Neuronal stem cell (in vitro differentiated cells): ENCODE measurements at regions not wholly inside any gene's neighbourhood (a gene's known extent, or its start where the extent isn't known, plus 50 kb on each side); places are given as distances from the start of the nearest gene placed in this dataset.
A peak's percentile ranks its signal among the peaks of the same experiment; 100 is the strongest.

Source experiments
- DNase-seq: peaks from one replicate; pipeline ENCODE4 v3.0.0-alpha.2; 2013; ENCODE audit warnings: low spot score
- H2AFZ ChIP-seq: one replicate; pipeline ENCODE4 v1.6.1; 2013; ENCODE audit warnings: mild to moderate bottlenecking, low read length, inconsistent platforms
- H2AK5ac ChIP-seq: 2 replicates; pipeline ENCODE4 v1.6.1; 2013; ENCODE audit warnings: low read depth, mild to moderate bottlenecking, inconsistent platforms, low read length, moderate library complexity, mixed read lengths
- H2BK120ac ChIP-seq: 2 replicates; pipeline ENCODE4 v1.6.1; 2013; ENCODE audit warnings: low read depth, mild to moderate bottlenecking, inconsistent platforms, low read length, moderate library complexity, mixed read lengths
- H2BK12ac ChIP-seq: one replicate; pipeline ENCODE4 v1.6.1; 2013; ENCODE audit warnings: low read length, inconsistent platforms
- H2BK15ac ChIP-seq: 2 replicates; pipeline ENCODE4 v1.6.1; 2013; ENCODE audit warnings: mild to moderate bottlenecking, low read length, inconsistent platforms, mixed read lengths
- H2BK5ac ChIP-seq: one replicate; pipeline ENCODE4 v1.6.1; 2013; ENCODE audit warnings: inconsistent platforms, mild to moderate bottlenecking, low read length, moderate library complexity
- H3K14ac ChIP-seq: one replicate; pipeline ENCODE4 v1.6.1; 2013; ENCODE audit warnings: low read length, inconsistent platforms
- H3K18ac ChIP-seq: 2 replicates; pipeline ENCODE4 v1.6.1; 2013; ENCODE audit warnings: low read length, inconsistent platforms
- H3K23ac ChIP-seq: 2 replicates; pipeline ENCODE4 v1.6.1; 2013; ENCODE audit warnings: low read depth, mild to moderate bottlenecking, mixed read lengths, low read length, inconsistent platforms; ENCODE audit not compliant: poor library complexity
- H3K27ac ChIP-seq: replicated peaks from 3 replicates; pipeline ENCODE4 v1.5.1; 2013; ENCODE audit warnings: low read length, inconsistent platforms
- H3K27me3 ChIP-seq, 3 experiments: 2 replicates each; pipeline ENCODE4 v1.6.1; 2013; ENCODE audit warnings: low read length in 3 of 3, mild to moderate bottlenecking in 2 of 3, inconsistent platforms in 1 of 3, low read depth in 1 of 3, mixed read lengths in 1 of 3, moderate library complexity in 1 of 3; ENCODE audit not compliant: control insufficient read depth in 3 of 3, insufficient read depth in 3 of 3
- H3K36me3 ChIP-seq, 2 donors: replicated peaks in 1 of 2; 2 replicates each; pipeline ENCODE4 v1.6.1; 2013; ENCODE audit warnings: low read length in 2 of 2; ENCODE audit not compliant: control insufficient read depth in 2 of 2, insufficient read depth in 2 of 2
- H3K4ac ChIP-seq: 2 replicates; pipeline ENCODE4 v1.6.1; 2013; ENCODE audit warnings: inconsistent platforms, mild to moderate bottlenecking, low read length, moderate library complexity
- H3K4me1 ChIP-seq, 2 donors: 1 replicate in 1 of 2; 2 replicates in 1 of 2; pipeline ENCODE4 v1.6.1; 2013; ENCODE audit warnings: low read length in 2 of 2, low read depth in 1 of 2; ENCODE audit not compliant: control insufficient read depth in 2 of 2, insufficient read depth in 1 of 2
- H3K4me2 ChIP-seq: one replicate; pipeline ENCODE4 v1.6.1; 2013; ENCODE audit warnings: mild to moderate bottlenecking, low read length, inconsistent platforms; ENCODE audit not compliant: insufficient read depth, poor library complexity, severe bottlenecking
- H3K4me3 ChIP-seq, 2 donors: 2 replicates each; pipeline ENCODE4 v1.5.1; 2013; ENCODE audit warnings: low read length in 2 of 2, mild to moderate bottlenecking in 2 of 2, inconsistent platforms in 1 of 2, moderate library complexity in 1 of 2
- H3K79me1 ChIP-seq: one replicate; pipeline ENCODE4 v1.6.1; 2013; ENCODE audit warnings: low read depth, mild to moderate bottlenecking, inconsistent platforms, low read length, moderate library complexity
- H3K9ac ChIP-seq: one replicate; pipeline ENCODE4 v1.6.1; 2013; ENCODE audit warnings: mild to moderate bottlenecking, low read depth, low read length, inconsistent platforms; ENCODE audit not compliant: poor library complexity
- H3K9me3 ChIP-seq, 2 donors: replicated peaks in 1 of 2; 2 replicates each; pipeline versions ENCODE3 to v1.6.1; 2013; ENCODE audit warnings: low read length in 2 of 2, mild to moderate bottlenecking in 2 of 2, inconsistent platforms in 1 of 2, low read depth in 1 of 2, mixed read lengths in 1 of 2, moderate library complexity in 1 of 2; ENCODE audit not compliant: control insufficient read depth in 2 of 2, insufficient read depth in 1 of 2
- H4K8ac ChIP-seq: one replicate; pipeline ENCODE4 v1.6.1; 2013; ENCODE audit warnings: low read depth, mild to moderate bottlenecking, inconsistent platforms, low read length, moderate library complexity
- H4K91ac ChIP-seq: one replicate; pipeline ENCODE4 v1.6.1; 2013; ENCODE audit warnings: low read length, low read depth, mild to moderate bottlenecking, inconsistent platforms; ENCODE audit not compliant: poor library complexity
- WGBS, 2 donors: extraction: QIAGEN DNeasy Blood & Tissue Kit; methylation state at CpG; one replicate each; pipeline ENCODE4 v1.1.7; 2013; ENCODE audit warnings: missing lambda C conversion rate in 2 of 2, mixed read lengths in 1 of 2; ENCODE audit not compliant: insufficient read length in 2 of 2, insufficient replicate concordance in 1 of 2; ENCODE audit errors: extremely low coverage in 2 of 2; 5-methylcytosine and 5-hydroxymethylcytosine counted together

DNA sequence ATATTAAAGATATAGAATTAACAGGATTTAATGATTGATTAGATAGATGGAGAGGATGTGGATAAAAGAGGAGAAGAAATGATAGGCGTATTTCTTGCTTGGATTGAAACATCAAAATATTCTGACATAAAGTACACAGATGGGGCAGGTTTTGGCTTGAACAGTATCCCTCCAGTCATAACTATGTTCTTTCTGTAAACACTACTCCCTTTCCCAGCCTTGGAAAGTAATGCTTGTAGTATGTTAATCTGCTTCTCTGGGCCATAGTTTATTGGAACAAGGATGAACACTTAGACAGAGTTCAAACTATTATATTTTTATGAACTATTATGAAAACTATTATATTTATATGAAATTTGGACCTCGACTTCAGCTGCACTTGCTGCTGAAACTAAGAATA is 419.2 kb downstream of the AASDHPPT start:
- H3K4me1 ChIP-seq, result peaks cover 0 to 5% of the 10 kb centered on the region in 2 donors
- 100% methylated on average over 1 of the region's 2 CpGs; no CpG with 5 or more reads in 1 of the 2 donors for WGBS, 2 donors
- H2BK15ac ChIP-seq, result no peak overlapping the region

DNA sequence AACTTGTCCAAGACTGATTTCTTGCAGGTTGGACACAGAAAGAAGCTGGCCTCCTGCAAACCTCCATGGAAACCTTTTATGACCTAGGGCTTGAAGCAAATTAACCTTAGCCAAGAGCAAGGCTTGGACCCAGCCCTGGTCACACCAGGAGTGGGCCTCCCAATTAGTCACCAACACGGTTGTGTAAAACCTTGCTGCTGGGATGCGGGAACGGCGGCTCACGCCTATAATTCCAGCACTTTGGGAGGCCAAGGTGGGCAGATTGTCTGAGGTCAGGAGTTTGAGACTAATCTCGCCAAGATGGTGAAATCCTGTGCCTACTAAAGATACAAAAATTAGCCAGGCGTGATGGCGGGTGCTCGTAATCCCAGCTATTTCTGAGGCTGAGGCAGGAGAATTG is 419.9 kb downstream of the AASDHPPT start:
- DNase-seq, result no peak
- Histone ChIP-seq H3K9me3 (no peaks in the 10 kb centered on the region), H2AFZ (no peak overlapping the region), H3K4me2 (no peak overlapping the region), H2BK120ac (no peak overlapping the region), H3K9ac (no peak overlapping the region), H3K18ac (no peak overlapping the region), H2BK5ac (no peak overlapping the region), H3K27ac (no peak overlapping the region), H3K4me3 (no peak overlapping the region), H2AK5ac (no peak overlapping the region), H2BK12ac (no peak overlapping the region), H3K4ac (no peak overlapping the region), H3K14ac (no peak overlapping the region), H3K27me3 (no peaks in the 10 kb centered on the region), H4K8ac (no peak overlapping the region), H3K4me1 (peaks cover 0 to 5% of the 10 kb centered on the region in 2 donors), H2BK15ac (no peak overlapping the region), H3K23ac (no peak overlapping the region), H4K91ac (no peak overlapping the region), H3K36me3 (no peaks in the 10 kb centered on the region), H3K79me1 (no peaks in the 10 kb centered on the region)
- no CpG with 5 or more reads among the region's 9 CpGs for WGBS, 2 donors

More for the DNA sequence above, 419.2 kb downstream of the AASDHPPT start:
- no peak overlapping the region for H4K91ac ChIP-seq
- no peak for DNase-seq
- H3K36me3 ChIP-seq, result no peaks in the 10 kb centered on the region
- H2AFZ ChIP-seq, result no peak overlapping the region
- H3K9me3 ChIP-seq, result peaks cover 0 to 4% of the 10 kb centered on the region in 2 donors
- no peak overlapping the region for H3K27ac ChIP-seq
- no peak overlapping the region for H2AK5ac ChIP-seq
- H3K27me3 ChIP-seq, result no peaks in the 10 kb centered on the region
- H2BK5ac ChIP-seq, result no peak overlapping the region
- H3K4me3 ChIP-seq, result no peak overlapping the region
- no peak overlapping the region for H3K14ac ChIP-seq
- no peak overlapping the region for H3K4me2 ChIP-seq
- H3K79me1 ChIP-seq, result no peaks in the 10 kb centered on the region
- no peak overlapping the region for H3K4ac ChIP-seq
- H2BK120ac ChIP-seq, result no peak overlapping the region
- H3K9ac ChIP-seq, result no peak overlapping the region
- H4K8ac ChIP-seq, result no peak overlapping the region
- no peak overlapping the region for H2BK12ac ChIP-seq
- H3K23ac ChIP-seq, result no peak overlapping the region
- no peak overlapping the region for H3K18ac ChIP-seq

GRCh38 chr11:106497822-106498221 is 420.4 kb downstream of the AASDHPPT start:
- no peak overlapping the region for H2BK5ac ChIP-seq
- WGBS, 2 donors, result no CpG with 5 or more reads among the region's 2 CpGs

DNA sequence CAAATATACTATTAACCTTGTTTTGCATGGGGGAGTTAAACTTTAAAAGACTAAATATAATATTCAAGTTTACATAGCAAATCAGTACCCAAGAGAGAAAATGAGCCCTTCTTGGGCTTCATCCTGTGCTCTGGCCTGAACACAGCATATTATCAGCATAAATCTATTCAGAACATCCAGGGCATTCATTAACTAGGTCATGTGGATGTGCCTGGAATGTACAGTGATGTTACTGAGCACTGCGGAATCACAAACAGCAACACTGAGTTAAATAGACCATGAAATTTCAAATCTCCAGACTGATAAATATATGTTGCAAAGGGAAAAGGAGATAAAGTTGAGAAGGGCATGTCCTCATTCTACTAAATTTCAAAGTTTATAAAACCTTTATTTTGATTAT is 426.4 kb downstream of the AASDHPPT start:
- Histone ChIP-seq H3K27me3 (no peaks in the 10 kb centered on the region), H2BK5ac (no peak overlapping the region), H2BK12ac (no peak overlapping the region), H2BK120ac (no peak overlapping the region), H3K23ac (no peak overlapping the region), H4K8ac (no peak overlapping the region), H2AFZ (peak overlapping the region; percentile 18), H3K36me3 (no peaks in the 10 kb centered on the region), H3K4ac (no peak overlapping the region), H3K4me2 (no peak overlapping the region), H3K14ac (no peak overlapping the region), H3K27ac (no peak overlapping the region), H3K18ac (no peak overlapping the region), H3K79me1 (no peaks in the 10 kb centered on the region), H3K4me1 (no peaks in the 10 kb centered on the region), H2BK15ac (no peak overlapping the region), H3K9me3 (no peaks in the 10 kb centered on the region), H3K9ac (no peak overlapping the region), H2AK5ac (no peak overlapping the region), H3K4me3 (no peak overlapping the region), H4K91ac (no peak overlapping the region)
- no peak for DNase-seq
- WGBS, 2 donors, result no CpG with 5 or more reads among the region's 1 CpG

More at GRCh38 chr11:106497822-106498221, 420.4 kb downstream of the AASDHPPT start:
- H4K8ac ChIP-seq, result no peak overlapping the region
- no peak overlapping the region for H3K4me2 ChIP-seq
- no peak for DNase-seq
- H2AFZ ChIP-seq, result no peak overlapping the region
- no peaks in the 10 kb centered on the region for H3K27me3 ChIP-seq
- H3K14ac ChIP-seq, result no peak overlapping the region
- no peak overlapping the region for H2BK120ac ChIP-seq
- no peaks in the 10 kb centered on the region for H3K9me3 ChIP-seq
- H3K23ac ChIP-seq, result no peak overlapping the region
- no peak overlapping the region for H2AK5ac ChIP-seq
- no peak overlapping the region for H3K4ac ChIP-seq
- H3K9ac ChIP-seq, result no peak overlapping the region
- no peak overlapping the region for H2BK12ac ChIP-seq
- no peak overlapping the region for H2BK15ac ChIP-seq
- no peak overlapping the region for H3K27ac ChIP-seq
- no peak overlapping the region for H3K4me3 ChIP-seq
- H3K4me1 ChIP-seq, result peaks cover 0 to 5% of the 10 kb centered on the region in 2 donors
- no peak overlapping the region for H4K91ac ChIP-seq
- H3K18ac ChIP-seq, result no peak overlapping the region
- H3K79me1 ChIP-seq, result no peaks in the 10 kb centered on the region
- H3K36me3 ChIP-seq, result no peaks in the 10 kb centered on the region
